ENCODE measurements at regions not wholly inside any gene's neighbourhood (a gene's known extent, or its start where the extent isn't known, plus 50 kb on each side); places are given as distances from the start of the nearest gene placed in this dataset.

DNA sequence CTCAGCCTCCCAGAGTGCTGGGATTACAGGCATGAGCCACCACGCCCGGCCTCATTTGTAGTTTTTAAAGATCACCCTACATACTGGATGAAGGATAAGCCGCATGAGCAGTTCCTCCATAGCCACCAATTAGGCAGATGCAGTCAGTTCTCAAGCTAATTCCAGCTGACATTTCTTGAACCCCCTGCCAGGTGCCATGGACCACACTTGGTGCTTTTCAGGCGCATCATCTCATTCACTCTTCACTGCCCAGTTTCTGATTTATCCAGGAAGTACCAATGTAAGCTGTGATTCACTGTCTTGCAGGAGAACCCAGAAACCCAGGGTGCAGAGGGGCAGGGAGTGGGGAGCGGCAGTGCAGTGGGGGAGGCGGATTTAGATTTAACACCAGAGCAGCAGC lies 56.5 kb upstream of the RASA2 start:
- peak overlapping the region; percentile 86 for H3K27ac ChIP-seq (ENCODE audit: low read depth, low read length)
- H3K36me3 ChIP-seq (ENCODE audit: control insufficient read depth in 3 of 3, insufficient read depth in 3 of 3, low read length in 3 of 3), result peaks cover 0 to 3% (median 2%) of the 10 kb centered on the region in 3 donors
- H3K4me3 ChIP-seq (ENCODE audit: low read length in 3 of 3), result peak overlapping the region; percentile 27 to 70 (median 68)
- peak overlapping the region; percentile 14 to 85 (median 64) for H3K9ac ChIP-seq (ENCODE audit: low read depth in 1 of 3, low read length in 3 of 3)
- H3K4me1 ChIP-seq (ENCODE audit: control insufficient read depth in 3 of 3, insufficient read depth in 3 of 3, low read length in 3 of 3), result peaks cover 45 to 49% (median 47%) of the 10 kb centered on the region in 3 donors
- no peaks in the 10 kb centered on the region for H3K27me3 ChIP-seq (ENCODE audit: control insufficient read depth in 3 of 3, insufficient read depth in 3 of 3, low read length in 3 of 3)
- no peaks in the 10 kb centered on the region for H3K9me3 ChIP-seq (ENCODE audit: control insufficient read depth in 3 of 3, low read length in 3 of 3)

DNA sequence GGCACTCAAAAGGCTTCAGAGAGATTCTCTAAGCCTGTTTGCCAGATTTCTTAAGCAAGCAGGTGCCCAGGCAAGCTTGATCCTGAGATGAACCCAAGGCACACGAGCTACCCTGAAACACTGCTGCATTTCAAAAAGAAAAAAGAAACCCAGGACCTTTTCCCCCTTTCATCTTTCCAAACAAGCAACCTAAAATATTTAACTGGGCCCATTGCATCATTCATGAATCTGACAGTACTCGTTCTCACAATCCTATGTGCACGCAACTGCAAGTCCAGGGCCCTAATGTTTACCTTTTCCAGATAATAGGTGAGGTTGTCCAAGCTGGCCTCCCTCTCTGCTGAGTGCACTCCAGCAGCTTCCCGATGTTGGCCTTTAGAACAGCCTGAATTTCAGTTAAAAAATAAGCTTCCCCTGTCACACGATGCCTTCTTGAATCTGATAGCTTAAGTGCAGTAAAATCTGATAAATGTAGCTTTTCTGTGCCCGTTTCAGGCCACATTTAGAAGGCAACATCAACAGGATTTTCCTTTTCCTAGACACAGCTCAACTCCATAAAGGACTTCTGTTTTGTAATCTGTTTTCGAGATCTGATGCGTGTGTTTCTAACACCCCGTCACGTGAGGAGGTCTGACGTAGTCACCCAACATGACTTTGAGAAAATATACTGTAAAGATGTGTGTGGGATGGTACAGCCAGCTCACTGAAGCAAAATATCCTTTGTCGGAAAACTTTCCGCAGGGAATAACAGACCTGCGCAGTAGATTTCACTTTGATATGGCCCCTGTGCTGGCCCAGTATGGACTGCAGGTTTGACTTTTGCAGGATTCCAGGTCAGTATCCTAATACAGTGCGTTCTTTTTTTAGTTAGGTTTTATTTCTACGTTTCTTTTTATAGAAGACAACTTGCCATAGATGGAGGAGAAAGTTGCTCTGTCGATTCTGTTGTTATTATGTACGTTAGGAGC lies 55.1 kb upstream of the RASA2 start:
- Histone ChIP-seq H3K27ac (ENCODE audit: low read depth, low read length) (peak overlapping the region; percentile 90), H3K27me3 (ENCODE audit: control insufficient read depth in 3 of 3, insufficient read depth in 3 of 3, low read length in 3 of 3) (no peaks in the 10 kb centered on the region), H3K9ac (ENCODE audit: low read depth in 1 of 3, low read length in 3 of 3) (peak overlapping the region; percentile 72 to 87 (median 84)), H3K36me3 (ENCODE audit: control insufficient read depth in 3 of 3, insufficient read depth in 3 of 3, low read length in 3 of 3) (peaks cover 0 to 8% (median 0%) of the 10 kb centered on the region in 3 donors), H3K9me3 (ENCODE audit: control insufficient read depth in 3 of 3, low read length in 3 of 3) (no peaks in the 10 kb centered on the region), H3K4me3 (ENCODE audit: low read length in 3 of 3) (peak overlapping the region; percentile 64 to 76 (median 71)), H3K4me1 (ENCODE audit: control insufficient read depth in 3 of 3, insufficient read depth in 3 of 3, low read length in 3 of 3) (peaks cover 35 to 39% (median 37%) of the 10 kb centered on the region in 3 donors)

DNA sequence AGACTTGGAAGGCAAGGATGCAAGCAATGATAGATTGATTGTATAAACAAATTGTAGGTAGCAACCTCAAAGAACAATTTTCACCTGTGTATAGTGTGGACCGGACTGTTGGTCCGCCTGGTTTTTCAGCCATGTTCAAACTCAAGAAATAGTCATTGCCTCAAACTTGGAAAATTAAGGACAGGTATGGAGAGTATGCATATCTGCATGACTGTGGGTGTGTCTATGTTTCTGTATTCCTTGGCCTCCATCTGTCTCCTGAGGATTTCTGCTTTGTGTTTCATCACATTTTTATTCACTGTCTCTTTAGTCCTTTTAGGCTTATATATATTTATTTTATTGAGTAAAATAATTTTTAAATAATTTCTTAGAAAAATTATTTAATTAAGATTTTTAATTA lies 53.9 kb upstream of the RASA2 start:
- no peaks in the 10 kb centered on the region for H3K27me3 ChIP-seq (ENCODE audit: control insufficient read depth in 3 of 3, insufficient read depth in 3 of 3, low read length in 3 of 3)
- peaks cover 0 to 7% (median 0%) of the 10 kb centered on the region in 3 donors for H3K36me3 ChIP-seq (ENCODE audit: control insufficient read depth in 3 of 3, insufficient read depth in 3 of 3, low read length in 3 of 3)
- H3K4me3 ChIP-seq (ENCODE audit: low read length in 3 of 3), result peak overlapping the region; percentile 64 to 76 (median 71)
- no peaks in the 10 kb centered on the region for H3K9me3 ChIP-seq (ENCODE audit: control insufficient read depth in 3 of 3, low read length in 3 of 3)
- H3K9ac ChIP-seq (ENCODE audit: low read depth in 1 of 3, low read length in 3 of 3), result peak overlapping the region; percentile 72 to 87 (median 84)
- H3K27ac ChIP-seq (ENCODE audit: low read depth, low read length), result peak overlapping the region; percentile 90
- peaks cover 26 to 36% (median 29%) of the 10 kb centered on the region in 3 donors for H3K4me1 ChIP-seq (ENCODE audit: control insufficient read depth in 3 of 3, insufficient read depth in 3 of 3, low read length in 3 of 3)

DNA sequence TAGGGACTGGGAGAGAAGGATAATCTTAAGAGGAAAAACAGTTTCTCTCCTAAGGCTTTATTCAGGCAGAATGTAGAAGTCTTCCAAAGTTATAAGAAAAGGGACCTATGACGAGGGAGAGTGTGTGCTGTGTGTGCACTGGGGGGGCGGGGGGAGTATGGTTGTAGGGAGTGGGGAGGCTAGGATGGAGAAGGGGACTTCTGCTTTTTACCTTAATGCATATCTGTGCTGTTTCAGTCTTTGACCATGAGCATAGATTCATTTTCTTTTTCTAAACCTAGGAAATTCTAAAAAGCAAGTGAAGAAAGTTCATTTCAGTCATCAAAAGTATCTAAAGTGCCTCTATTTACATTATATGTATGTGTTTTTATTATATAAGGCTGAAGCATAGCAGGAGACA lies 52.6 kb upstream of the RASA2 start:
- Histone ChIP-seq H3K27ac (ENCODE audit: low read depth, low read length) (no peak overlapping the region), H3K4me3 (ENCODE audit: low read length in 3 of 3) (no peak overlapping the region), H3K36me3 (ENCODE audit: control insufficient read depth in 3 of 3, insufficient read depth in 3 of 3, low read length in 3 of 3) (peaks cover 0 to 5% (median 0%) of the 10 kb centered on the region in 3 donors), H3K9me3 (ENCODE audit: control insufficient read depth in 3 of 3, low read length in 3 of 3) (no peaks in the 10 kb centered on the region), H3K4me1 (ENCODE audit: control insufficient read depth in 3 of 3, insufficient read depth in 3 of 3, low read length in 3 of 3) (peaks cover 15 to 25% (median 20%) of the 10 kb centered on the region in 3 donors), H3K27me3 (ENCODE audit: control insufficient read depth in 3 of 3, insufficient read depth in 3 of 3, low read length in 3 of 3) (no peaks in the 10 kb centered on the region), H3K9ac (ENCODE audit: low read depth in 1 of 3, low read length in 3 of 3) (peak overlapping the region in 1 of 3 donors; percentile 0)

DNA sequence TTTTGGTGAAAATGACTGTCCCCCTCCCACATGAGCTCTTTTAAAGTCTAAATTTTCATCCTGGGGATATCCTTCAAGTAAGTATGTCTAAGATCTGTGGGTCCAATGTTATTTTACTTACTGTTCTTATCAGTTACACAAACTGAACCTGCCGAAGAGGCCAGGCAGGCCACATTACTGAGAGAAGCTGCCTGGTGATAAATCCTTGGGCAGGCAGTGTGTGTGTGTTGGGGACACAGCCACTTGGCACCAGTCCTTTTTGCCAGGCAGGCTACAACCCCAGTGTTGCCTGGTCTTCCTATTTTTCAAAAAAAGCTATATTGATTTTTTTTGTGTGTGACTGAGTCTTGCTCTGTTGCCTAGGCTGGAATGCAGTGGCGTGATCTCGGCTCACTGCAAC lies 50.6 kb upstream of the RASA2 start:
- no peak overlapping the region for H3K27ac ChIP-seq (ENCODE audit: low read depth, low read length)
- H3K27me3 ChIP-seq (ENCODE audit: control insufficient read depth in 3 of 3, insufficient read depth in 3 of 3, low read length in 3 of 3), result no peaks in the 10 kb centered on the region
- H3K9me3 ChIP-seq (ENCODE audit: control insufficient read depth in 3 of 3, low read length in 3 of 3), result no peaks in the 10 kb centered on the region
- H3K4me3 ChIP-seq (ENCODE audit: low read length in 3 of 3), result no peak overlapping the region
- peaks cover 7 to 15% (median 11%) of the 10 kb centered on the region in 3 donors for H3K4me1 ChIP-seq (ENCODE audit: control insufficient read depth in 3 of 3, insufficient read depth in 3 of 3, low read length in 3 of 3)
- peaks cover 0 to 5% (median 0%) of the 10 kb centered on the region in 3 donors for H3K36me3 ChIP-seq (ENCODE audit: control insufficient read depth in 3 of 3, insufficient read depth in 3 of 3, low read length in 3 of 3)
- H3K9ac ChIP-seq (ENCODE audit: low read depth in 1 of 3, low read length in 3 of 3), result peak overlapping the region in 1 of 3 donors; percentile 52

Data from skeletal muscle tissue (tissue), 3 donors.